GM12801 (cell line): ENCODE measurements at regions not wholly inside any gene's neighbourhood (a gene's known extent, or its start where the extent isn't known, plus 50 kb on each side); places are given as distances from the start of the nearest gene placed in this dataset.

ENCODE experiments used
- CTCF ChIP-seq: IDR thresholded peaks from one replicate; pipeline ENCODE4 v1.5.1; 2011; ENCODE audit warnings: control low read depth; ENCODE audit not compliant: insufficient read length; ENCODE audit errors: extremely low read depth

- no peak for TF ChIP-seq CTCF
Observed at GRCh38 chr9:1386420-1386819, 336.3 kb downstream of the DMRT2 start.

- TF ChIP-seq CTCF, result no peak
Observed at GRCh38 chr9:1388216-1388615, 338.1 kb downstream of the DMRT2 start.

- TF ChIP-seq CTCF, result no peak
Observed at GRCh38 chr9:1400983-1401382, 350.8 kb downstream of the DMRT2 start.

- TF ChIP-seq CTCF, result no peak
Observed at GRCh38 chr9:1404940-1405339, 354.8 kb downstream of the DMRT2 start.

GRCh38 chr9:1411826-1412225 lies 361.7 kb downstream of the DMRT2 start:
- TF ChIP-seq CTCF, result no peak

GRCh38 chr9:1414711-1415131 lies 364.6 kb downstream of the DMRT2 start:
- TF ChIP-seq CTCF, result no peak

GRCh38 chr9:1415146-1415545 lies 365.0 kb downstream of the DMRT2 start:
- TF ChIP-seq CTCF, result no peak

GRCh38 chr9:1416261-1416660 lies 366.1 kb downstream of the DMRT2 start:
- no peak for TF ChIP-seq CTCF
